ENCODE measurements at regions not wholly inside any gene's neighbourhood (a gene's known extent, or its start where the extent isn't known, plus 50 kb on each side); places are given as distances from the start of the nearest gene placed in this dataset.
"Not testable (repeated sequence)": the region's sequence is repeated elsewhere in the genome, so short reads cannot be mapped to it uniquely, and the experiment has no call there.

- H3K27ac ChIP-seq = no peak overlapping the region
- no peak for DNase-seq (ENCODE audit: low spot score)
Observed at GRCh38 chr10:71093531-71093930, 118.8 kb upstream of the UNC5B start.

GRCh38 chr10:71094712-71095390 lies 117.5 kb upstream of the UNC5B start:
- Histone ChIP-seq H3K36me3 (no peaks in the 10 kb centered on the region), H3K9me3 (no peaks in the 10 kb centered on the region), H3K27me3 (replicated peaks; ENCODE audit: insufficient read depth) (no peaks in the 10 kb centered on the region), H3K4me1 (ENCODE audit: control insufficient read depth in 1 of 2, low read depth in 2 of 2) (peaks cover 0 to 11% of the 10 kb centered on the region in 2 donors), H3K4me3 (no peak overlapping the region), H3K27ac (no peak overlapping the region)
- TF ChIP-seq CTCF (IDR thresholded peaks at IDR 0.05) = no peak
- DNase-seq (ENCODE audit: low spot score) (no peak), ATAC-seq (ENCODE audit: insufficient number of reproducible peaks, low FRiP score, low read depth) (no peak)

More at GRCh38 chr10:71093531-71093930, 118.8 kb upstream of the UNC5B start:
- Histone ChIP-seq H3K27me3 (replicated peaks; ENCODE audit: insufficient read depth) (no peaks in the 10 kb centered on the region), H3K36me3 (no peaks in the 10 kb centered on the region), H3K4me1 (ENCODE audit: control insufficient read depth in 1 of 2, low read depth in 2 of 2) (peaks cover 0 to 12% of the 10 kb centered on the region in 2 donors), H3K9me3 (no peaks in the 10 kb centered on the region), H3K4me3 (no peak overlapping the region)
- ATAC-seq (ENCODE audit: insufficient number of reproducible peaks, low FRiP score, low read depth) = no peak
- TF ChIP-seq CTCF (IDR thresholded peaks at IDR 0.05) = no peak

- no peak for DNase-seq (ENCODE audit: low spot score)
- no peak overlapping the region for H3K27ac ChIP-seq
- no peak overlapping the region for H3K4me3 ChIP-seq
- no peaks in the 10 kb centered on the region for H3K36me3 ChIP-seq
- no peak for ATAC-seq (ENCODE audit: insufficient number of reproducible peaks, low FRiP score, low read depth)
- H3K27me3 ChIP-seq (replicated peaks; ENCODE audit: insufficient read depth) = no peaks in the 10 kb centered on the region
- H3K4me1 ChIP-seq (ENCODE audit: control insufficient read depth in 1 of 2, low read depth in 2 of 2) = no peaks in the 10 kb centered on the region
- no peak for TF ChIP-seq CTCF (IDR thresholded peaks at IDR 0.05)
- H3K9me3 ChIP-seq = no peaks in the 10 kb centered on the region
Observed at GRCh38 chr10:71099731-71100361, 112.5 kb upstream of the UNC5B start.

GRCh38 chr10:71103961-71104360 lies 108.4 kb upstream of the UNC5B start:
- Histone ChIP-seq H3K27me3 (replicated peaks; ENCODE audit: insufficient read depth) (no peaks in the 10 kb centered on the region), H3K9me3 (no peaks in the 10 kb centered on the region), H3K36me3 (no peaks in the 10 kb centered on the region), H3K4me3 (no peak overlapping the region), H3K4me1 (ENCODE audit: control insufficient read depth in 1 of 2, low read depth in 2 of 2) (no peaks in the 10 kb centered on the region), H3K27ac (no peak overlapping the region)
- DNase-seq (ENCODE audit: low spot score) (no peak), ATAC-seq (ENCODE audit: insufficient number of reproducible peaks, low FRiP score, low read depth) (no peak)
- no peak for TF ChIP-seq CTCF (IDR thresholded peaks at IDR 0.05)

- not testable (repeated sequence) for ATAC-seq (ENCODE audit: insufficient number of reproducible peaks, low FRiP score, low read depth); H3K36me3 ChIP-seq
Observed at GRCh38 chr10:71106151-71106550, 106.2 kb upstream of the UNC5B start.

GRCh38 chr10:71107117-71107516 lies 105.3 kb upstream of the UNC5B start:
- H3K36me3 ChIP-seq; H3K4me1 ChIP-seq (ENCODE audit: control insufficient read depth in 1 of 2, low read depth in 2 of 2); H3K27me3 ChIP-seq (replicated peaks; ENCODE audit: insufficient read depth); H3K9me3 ChIP-seq; ATAC-seq (ENCODE audit: insufficient number of reproducible peaks, low FRiP score, low read depth); H3K4me3 ChIP-seq; H3K27ac ChIP-seq; DNase-seq (ENCODE audit: low spot score): not testable (repeated sequence)

More at GRCh38 chr10:71106151-71106550, 106.2 kb upstream of the UNC5B start:
- DNase-seq (ENCODE audit: low spot score); H3K27me3 ChIP-seq (replicated peaks; ENCODE audit: insufficient read depth); H3K27ac ChIP-seq; H3K9me3 ChIP-seq; H3K4me1 ChIP-seq (ENCODE audit: control insufficient read depth in 1 of 2, low read depth in 2 of 2); H3K4me3 ChIP-seq: not testable (repeated sequence)

GRCh38 chr10:71108042-71108441 lies 104.3 kb upstream of the UNC5B start:
- H3K36me3 ChIP-seq; H3K4me3 ChIP-seq; H3K9me3 ChIP-seq; ATAC-seq (ENCODE audit: insufficient number of reproducible peaks, low FRiP score, low read depth); H3K27me3 ChIP-seq (replicated peaks; ENCODE audit: insufficient read depth); H3K4me1 ChIP-seq (ENCODE audit: control insufficient read depth in 1 of 2, low read depth in 2 of 2); H3K27ac ChIP-seq; DNase-seq (ENCODE audit: low spot score): not testable (repeated sequence)

All from thoracic aorta (tissue), 2 donors.